Gastrocnemius medialis (tissue), 4 donors: ENCODE measurements at regions not wholly inside any gene's neighbourhood (a gene's known extent, or its start where the extent isn't known, plus 50 kb on each side); places are given as distances from the start of the nearest gene placed in this dataset.

Experiments
- CTCF ChIP-seq, 5 experiments: fragments of 450-650 bp in 3 of 5; fragments of 200-600 bp in 2 of 5; sonication (generic) in 2 of 5; IDR thresholded peaks in 4 of 5; conservative IDR thresholded peaks in 1 of 5; 1 replicate in 4 of 5; 2 replicates in 1 of 5; pipeline ENCODE4 v1.5.1; 2016 to 2019; ENCODE audit warnings: antibody characterized with exemption in 5 of 5, mild to moderate bottlenecking in 3 of 5, moderate library complexity in 3 of 5
- POLR2A ChIP-seq, 2 donors: fragments of 450-650 bp; IDR thresholded peaks; one replicate each; pipeline ENCODE4 v1.6.1; 2017; ENCODE audit warnings: antibody characterized with exemption in 2 of 2, mild to moderate bottlenecking in 2 of 2, moderate library complexity in 2 of 2

DNA sequence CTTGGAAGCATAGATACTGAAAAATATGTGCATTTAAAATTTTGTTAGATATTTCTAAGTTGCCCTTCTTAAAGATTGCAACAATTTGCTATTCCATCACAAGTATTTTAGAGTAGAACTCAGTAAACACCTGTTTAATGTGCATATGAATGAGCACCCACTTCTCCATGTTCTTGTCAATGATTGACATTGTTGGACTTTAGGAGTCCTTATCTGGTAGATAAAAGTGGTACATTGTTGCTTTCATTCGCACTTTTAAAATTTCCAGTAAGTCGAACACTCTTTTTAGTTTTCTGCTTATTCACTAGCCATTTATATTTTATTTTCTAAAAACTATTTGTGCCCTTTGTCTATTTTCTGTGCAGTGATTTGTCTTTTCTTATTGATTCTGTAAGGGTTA lies 478.3 kb downstream of the SOX2 start:
- TF ChIP-seq CTCF (IDR thresholded peaks at IDR 0.05 in 4 of 5, conservative IDR thresholded peaks at IDR 0.05 in 1 of 5) (no peak), POLR2A (IDR thresholded peaks at IDR 0.05) (no peak)
